Neural crest cell (in vitro differentiated cells): ENCODE measurements at regions not wholly inside any gene's neighbourhood (a gene's known extent, or its start where the extent isn't known, plus 50 kb on each side); places are given as distances from the start of the nearest gene placed in this dataset.

ENCODE experiments used
- DNase-seq: peaks from one replicate; pipeline ENCODE4 v3.0.0; 2021; ENCODE audit warnings: low read depth, mixed read lengths, low spot score
- H3K27ac Mint-ChIP-seq: one replicate; pipeline ENCODE4 v1.8.0; 2021; ENCODE audit warnings: mild to moderate bottlenecking, mixed read lengths; ENCODE audit not compliant: unreplicated experiment
- H3K27me3 Mint-ChIP-seq: 2 replicates; pipeline ENCODE4 v1.8.0; 2021; ENCODE audit warnings: low read depth, mild to moderate bottlenecking, mixed read lengths
- H3K36me3 Mint-ChIP-seq: 2 replicates; pipeline ENCODE4 v1.8.0; 2021; ENCODE audit warnings: low read depth, mild to moderate bottlenecking, mixed read lengths
- H3K4me1 Mint-ChIP-seq: 2 replicates; pipeline ENCODE4 v1.8.0; 2021; ENCODE audit warnings: mixed read lengths
- H3K4me3 Mint-ChIP-seq: one replicate; pipeline ENCODE4 v1.8.0; 2021; ENCODE audit warnings: mild to moderate bottlenecking, mixed read lengths
- H3K9me3 Mint-ChIP-seq: 2 replicates; pipeline ENCODE4 v1.8.0; 2021; ENCODE audit warnings: mixed read lengths
- TF ChIP-seq, protein P1 (sequence below): fragments of 200-600 bp; sonication (generic); conservative IDR thresholded peaks from 2 replicates; pipeline ENCODE4 v1.5.0; 2021; ENCODE audit warnings: antibody characterized with exemption, mild to moderate bottlenecking

- TF ChIP-seq, protein P1, sequence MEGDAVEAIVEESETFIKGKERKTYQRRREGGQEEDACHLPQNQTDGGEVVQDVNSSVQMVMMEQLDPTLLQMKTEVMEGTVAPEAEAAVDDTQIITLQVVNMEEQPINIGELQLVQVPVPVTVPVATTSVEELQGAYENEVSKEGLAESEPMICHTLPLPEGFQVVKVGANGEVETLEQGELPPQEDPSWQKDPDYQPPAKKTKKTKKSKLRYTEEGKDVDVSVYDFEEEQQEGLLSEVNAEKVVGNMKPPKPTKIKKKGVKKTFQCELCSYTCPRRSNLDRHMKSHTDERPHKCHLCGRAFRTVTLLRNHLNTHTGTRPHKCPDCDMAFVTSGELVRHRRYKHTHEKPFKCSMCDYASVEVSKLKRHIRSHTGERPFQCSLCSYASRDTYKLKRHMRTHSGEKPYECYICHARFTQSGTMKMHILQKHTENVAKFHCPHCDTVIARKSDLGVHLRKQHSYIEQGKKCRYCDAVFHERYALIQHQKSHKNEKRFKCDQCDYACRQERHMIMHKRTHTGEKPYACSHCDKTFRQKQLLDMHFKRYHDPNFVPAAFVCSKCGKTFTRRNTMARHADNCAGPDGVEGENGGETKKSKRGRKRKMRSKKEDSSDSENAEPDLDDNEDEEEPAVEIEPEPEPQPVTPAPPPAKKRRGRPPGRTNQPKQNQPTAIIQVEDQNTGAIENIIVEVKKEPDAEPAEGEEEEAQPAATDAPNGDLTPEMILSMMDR, result no peak
- no peak for DNase-seq
- no peaks in the 10 kb centered on the region for H3K27me3 Mint-ChIP-seq
- no peak overlapping the region for H3K4me3 Mint-ChIP-seq
- no peaks in the 10 kb centered on the region for H3K36me3 Mint-ChIP-seq
- no peaks in the 10 kb centered on the region for H3K9me3 Mint-ChIP-seq
- H3K27ac Mint-ChIP-seq, result no peak overlapping the region
- H3K4me1 Mint-ChIP-seq, result no peaks in the 10 kb centered on the region
These were observed 820.4 kb downstream of the LUZP2 start for GRCh38 chr11:25317216-25317615.

DNA sequence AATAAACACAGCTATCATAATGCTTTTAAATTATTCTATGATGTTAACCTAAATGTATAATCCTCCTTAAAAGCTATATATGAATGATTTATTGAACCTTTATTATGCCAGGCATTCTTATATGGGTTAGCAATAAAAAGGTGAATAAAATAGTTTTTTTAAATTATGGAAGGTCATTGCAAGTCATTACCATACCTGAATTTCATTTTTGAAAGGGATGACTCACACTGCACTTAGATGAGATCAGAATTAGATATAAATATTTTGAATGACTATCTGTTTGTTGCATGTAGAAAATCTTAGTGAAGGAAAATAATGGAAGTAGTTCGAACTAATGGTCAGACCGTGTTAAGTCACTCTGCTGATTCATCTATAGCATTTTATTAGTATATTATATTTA is 822.3 kb downstream of the LUZP2 start:
- no peak overlapping the region for H3K4me3 Mint-ChIP-seq
- no peak overlapping the region for H3K27ac Mint-ChIP-seq
- TF ChIP-seq, protein P1, result no peak
- H3K27me3 Mint-ChIP-seq, result no peaks in the 10 kb centered on the region
- peaks cover 2% of the 10 kb centered on the region for H3K36me3 Mint-ChIP-seq
- no peak for DNase-seq
- no peaks in the 10 kb centered on the region for H3K4me1 Mint-ChIP-seq
- H3K9me3 Mint-ChIP-seq, result peaks cover 3% of the 10 kb centered on the region

GRCh38 chr11:25327656-25328055 is 830.8 kb downstream of the LUZP2 start:
- TF ChIP-seq, protein P1, result no peak
- H3K4me3 Mint-ChIP-seq, result no peak overlapping the region
- peaks cover 3% of the 10 kb centered on the region for H3K9me3 Mint-ChIP-seq
- peaks cover 2% of the 10 kb centered on the region for H3K36me3 Mint-ChIP-seq
- H3K27ac Mint-ChIP-seq, result no peak overlapping the region
- no peak for DNase-seq
- H3K4me1 Mint-ChIP-seq, result no peaks in the 10 kb centered on the region
- no peaks in the 10 kb centered on the region for H3K27me3 Mint-ChIP-seq

GRCh38 chr11:25339281-25339680 is 842.4 kb downstream of the LUZP2 start:
- H3K36me3 Mint-ChIP-seq, result no peaks in the 10 kb centered on the region
- no peak overlapping the region for H3K4me3 Mint-ChIP-seq
- H3K9me3 Mint-ChIP-seq, result no peaks in the 10 kb centered on the region
- DNase-seq, result no peak
- TF ChIP-seq, protein P1, result no peak
- no peak overlapping the region for H3K27ac Mint-ChIP-seq
- H3K27me3 Mint-ChIP-seq, result no peaks in the 10 kb centered on the region
- H3K4me1 Mint-ChIP-seq, result no peaks in the 10 kb centered on the region

- peaks cover 4% of the 10 kb centered on the region for H3K9me3 Mint-ChIP-seq
- H3K4me1 Mint-ChIP-seq, result no peaks in the 10 kb centered on the region
- TF ChIP-seq, protein P1, result no peak
- H3K27me3 Mint-ChIP-seq, result no peaks in the 10 kb centered on the region
- H3K27ac Mint-ChIP-seq, result no peak overlapping the region
- H3K36me3 Mint-ChIP-seq, result no peaks in the 10 kb centered on the region
- no peak for DNase-seq
- H3K4me3 Mint-ChIP-seq, result no peak overlapping the region
These were observed 852.7 kb downstream of the LUZP2 start for GRCh38 chr11:25349537-25349936.
